Hematopoietic multipotent progenitor cell treated with erythropoietin and hydrocortisone succinate and interleukin-3 and kit ligand, for 15 days (in vitro differentiated cells): ENCODE measurements at regions not wholly inside any gene's neighbourhood (a gene's known extent, or its start where the extent isn't known, plus 50 kb on each side); places are given as distances from the start of the nearest gene placed in this dataset.

Experiments
- DNase-seq: peaks from one replicate; pipeline ENCODE4 v3.0.0-alpha.2; 2015; ENCODE audit warnings: low spot score

- no peak for DNase-seq
Measured at GRCh38 chr12:61896436-61896835, 363.8 kb upstream of the USP15 start.

- no peak for DNase-seq
Measured at GRCh38 chr12:61902403-61902802, 357.8 kb upstream of the USP15 start.

GRCh38 chr12:61911113-61911512 is 349.1 kb upstream of the USP15 start:
- DNase-seq: no peak

GRCh38 chr12:61915420-61915819 is 344.8 kb upstream of the USP15 start:
- DNase-seq: no peak

GRCh38 chr12:61916831-61917230 is 343.4 kb upstream of the USP15 start:
- DNase-seq: no peak

GRCh38 chr12:61919686-61920085 is 340.5 kb upstream of the USP15 start:
- no peak for DNase-seq

- DNase-seq: no peak
Measured at GRCh38 chr12:61920230-61920629, 340.0 kb upstream of the USP15 start.

- no peak for DNase-seq
Measured at GRCh38 chr12:61923152-61923551, 337.1 kb upstream of the USP15 start.

- DNase-seq: no peak
Measured at GRCh38 chr12:61934564-61934963, 325.6 kb upstream of the USP15 start.

- DNase-seq: no peak
Measured at GRCh38 chr12:61939977-61940376, 320.2 kb upstream of the USP15 start.

GRCh38 chr12:61956545-61956944 is 303.7 kb upstream of the USP15 start:
- no peak for DNase-seq

- no peak for DNase-seq
Measured at GRCh38 chr12:61974461-61974860, 285.7 kb upstream of the USP15 start.

GRCh38 chr12:61985830-61986229 is 274.4 kb upstream of the USP15 start:
- no peak for DNase-seq

- DNase-seq: no peak
Measured at GRCh38 chr12:61987173-61987572, 273.0 kb upstream of the USP15 start.

GRCh38 chr12:61991661-61992060 is 268.5 kb upstream of the USP15 start:
- DNase-seq: no peak

GRCh38 chr12:61993734-61994345 is 266.4 kb upstream of the USP15 start:
- DNase-seq: no peak

GRCh38 chr12:61996717-61997116 is 263.5 kb upstream of the USP15 start:
- DNase-seq: no peak

- DNase-seq: no peak
Measured at GRCh38 chr12:61998791-61999190, 261.4 kb upstream of the USP15 start.

- no peak for DNase-seq
Measured at GRCh38 chr12:61999311-61999710, 260.9 kb upstream of the USP15 start.

- DNase-seq: no peak
Measured at GRCh38 chr12:62001424-62001823, 258.8 kb upstream of the USP15 start.

- no peak for DNase-seq
Measured at GRCh38 chr12:62003226-62003625, 257.0 kb upstream of the USP15 start.

GRCh38 chr12:62003701-62004100 is 256.5 kb upstream of the USP15 start:
- no peak for DNase-seq

GRCh38 chr12:62005615-62006014 is 254.6 kb upstream of the USP15 start:
- DNase-seq: no peak

- DNase-seq: peak; percentile 39
Measured at GRCh38 chr12:62006076-62006732, 254.0 kb upstream of the USP15 start.
